Small intestine (tissue), 7 donors: ENCODE measurements at regions not wholly inside any gene's neighbourhood (a gene's known extent, or its start where the extent isn't known, plus 50 kb on each side); places are given as distances from the start of the nearest gene placed in this dataset.
"Not testable (repeated sequence)": the region's sequence is repeated elsewhere in the genome, so short reads cannot be mapped to it uniquely, and the experiment has no call there.

Experiments
- DNase-seq, 2 donors: peaks; one replicate each; pipeline versions ENCODE4 v3.0.0 to v3.0.0-alpha.2; 2013
- FAIRE-seq: peaks from 2 replicates; lab custom pipeline; 2012; peaks lifted over from hg19 to GRCh38; lab: Jason Lieb, UNC
- H3K27ac ChIP-seq, 3 donors: one replicate each; pipeline ENCODE4 v1.5.1; 2013; ENCODE audit warnings: low read length in 2 of 3, mild to moderate bottlenecking in 2 of 3, control low read depth in 1 of 3, inconsistent platforms in 1 of 3, low read depth in 1 of 3, moderate library complexity in 1 of 3
- H3K27me3 ChIP-seq, 3 donors: one replicate each; pipeline ENCODE4 v1.6.1; 2013; ENCODE audit warnings: low read length in 3 of 3, inconsistent platforms in 1 of 3; ENCODE audit not compliant: control insufficient read depth in 3 of 3, insufficient read depth in 3 of 3
- H3K36me3 ChIP-seq, 3 donors: one replicate each; pipeline ENCODE4 v1.6.1; 2013; ENCODE audit warnings: low read length in 3 of 3, inconsistent platforms in 1 of 3, low read depth in 1 of 3, mild to moderate bottlenecking in 1 of 3, moderate library complexity in 1 of 3; ENCODE audit not compliant: control insufficient read depth in 3 of 3, insufficient read depth in 2 of 3
- H3K4me1 ChIP-seq, 3 donors: one replicate each; pipeline ENCODE4 v1.6.1; 2013; ENCODE audit warnings: low read length in 2 of 3, inconsistent platforms in 1 of 3, low read depth in 1 of 3, mild to moderate bottlenecking in 1 of 3, moderate library complexity in 1 of 3; ENCODE audit not compliant: control insufficient read depth in 3 of 3, insufficient read depth in 2 of 3
- H3K4me3 ChIP-seq, 3 donors: one replicate each; pipeline ENCODE4 v1.5.1; 2013; ENCODE audit warnings: low read length in 3 of 3, control low read depth in 1 of 3, inconsistent platforms in 1 of 3, low read depth in 1 of 3, mild to moderate bottlenecking in 1 of 3, moderate library complexity in 1 of 3
- H3K9me3 ChIP-seq, 2 donors: one replicate each; pipeline ENCODE4 v1.6.1; 2013; ENCODE audit warnings: low read depth in 1 of 2, low read length in 1 of 2; ENCODE audit not compliant: control insufficient read depth in 2 of 2, insufficient read depth in 1 of 2
- WGBS, 3 donors: extraction: QIAGEN DNeasy Blood & Tissue Kit; methylation state at CpG; one replicate each; pipeline ENCODE4 v1.1.7; 2013; 5-methylcytosine and 5-hydroxymethylcytosine counted together
- donor health status: healthy with polysubstance abuse.
- donor health status: control.
- donor health status: control.
- donor health status: Bipolar disorder and iron deficiency.
- donor health status: healthy.

GRCh38 chr19:28611227-28611914 lies 601.6 kb downstream of the UQCRFS1 start:
- not testable (repeated sequence) for H3K36me3 ChIP-seq, H3K4me3 ChIP-seq, FAIRE-seq, DNase-seq, H3K27me3 ChIP-seq, H3K4me1 ChIP-seq, H3K27ac ChIP-seq
- WGBS, 3 donors: 82 to 84% (median 82%) methylated on average over 8 of the region's 8 CpGs
- peaks cover 0 to 43% of the 10 kb centered on the region in 2 donors for H3K9me3 ChIP-seq

- 83 to 87% (median 85%) methylated on average over 6 of the region's 6 CpGs for WGBS, 3 donors
- no peaks in the 10 kb centered on the region for H3K36me3 ChIP-seq
- H3K27ac ChIP-seq: no peak overlapping the region
- no peak overlapping the region for H3K4me3 ChIP-seq
- no peak for FAIRE-seq
- no peaks in the 10 kb centered on the region for H3K27me3 ChIP-seq
- DNase-seq: no peak
- H3K4me1 ChIP-seq: no peaks in the 10 kb centered on the region
- peaks cover 0 to 40% of the 10 kb centered on the region in 2 donors for H3K9me3 ChIP-seq
Measured at GRCh38 chr19:28610731-28611130, 602.2 kb downstream of the UQCRFS1 start.

- H3K27me3 ChIP-seq: no peaks in the 10 kb centered on the region
- DNase-seq: no peak
- H3K27ac ChIP-seq: no peak overlapping the region
- WGBS, 3 donors: 88 to 92% (median 91%) methylated on average over 5 of the region's 5 CpGs
- no peaks in the 10 kb centered on the region for H3K36me3 ChIP-seq
- no peak overlapping the region for H3K4me3 ChIP-seq
- FAIRE-seq: no peak
- H3K9me3 ChIP-seq: peaks cover 0 to 35% of the 10 kb centered on the region in 2 donors
- H3K4me1 ChIP-seq: no peaks in the 10 kb centered on the region
Measured at GRCh38 chr19:28609944-28610343, 603.0 kb downstream of the UQCRFS1 start.

- DNase-seq: no peak
- FAIRE-seq: no peak
- no peaks in the 10 kb centered on the region for H3K36me3 ChIP-seq
- peaks cover 0 to 29% of the 10 kb centered on the region in 2 donors for H3K9me3 ChIP-seq
- no peaks in the 10 kb centered on the region for H3K4me1 ChIP-seq
- 81 to 90% (median 90%) methylated on average over 8 of the region's 8 CpGs for WGBS, 3 donors
- no peaks in the 10 kb centered on the region for H3K27me3 ChIP-seq
- H3K4me3 ChIP-seq: no peak overlapping the region
- no peak overlapping the region for H3K27ac ChIP-seq
Measured at GRCh38 chr19:28609091-28609755, 603.7 kb downstream of the UQCRFS1 start.

- DNase-seq: no peak
- no peaks in the 10 kb centered on the region for H3K4me1 ChIP-seq
- WGBS, 3 donors: 89 to 93% (median 92%) methylated on average over 4 of the region's 4 CpGs
- H3K27ac ChIP-seq: no peak overlapping the region
- no peaks in the 10 kb centered on the region for H3K27me3 ChIP-seq
- no peak overlapping the region for H3K4me3 ChIP-seq
- peaks cover 0 to 20% of the 10 kb centered on the region in 2 donors for H3K9me3 ChIP-seq
- FAIRE-seq: no peak
- no peaks in the 10 kb centered on the region for H3K36me3 ChIP-seq
Measured at GRCh38 chr19:28608292-28608691, 604.7 kb downstream of the UQCRFS1 start.

- no peak for DNase-seq
- Histone ChIP-seq H3K36me3 (no peaks in the 10 kb centered on the region), H3K27me3 (no peaks in the 10 kb centered on the region), H3K9me3 (peaks cover 0 to 20% of the 10 kb centered on the region in 2 donors), H3K4me1 (no peaks in the 10 kb centered on the region), H3K4me3 (no peak overlapping the region), H3K27ac (no peak overlapping the region)
- 93 to 96% (median 94%) methylated on average over 14 of the region's 14 CpGs for WGBS, 3 donors
- no peak for FAIRE-seq
Measured at GRCh38 chr19:28607066-28607583, 605.8 kb downstream of the UQCRFS1 start.

- no peak overlapping the region for H3K4me3 ChIP-seq
- no peak for FAIRE-seq
- WGBS, 3 donors: 67 to 85% (median 68%) methylated on average over 14 of the region's 14 CpGs
Measured at GRCh38 chr19:28606269-28607032, 606.5 kb downstream of the UQCRFS1 start.

GRCh38 chr19:28605501-28606268 lies 607.3 kb downstream of the UQCRFS1 start:
- H3K27me3 ChIP-seq: no peaks in the 10 kb centered on the region
- DNase-seq: no peak
- no peak for FAIRE-seq
- no peaks in the 10 kb centered on the region for H3K4me1 ChIP-seq
- no peak overlapping the region for H3K27ac ChIP-seq
- peaks cover 0 to 20% of the 10 kb centered on the region in 2 donors for H3K9me3 ChIP-seq
- H3K4me3 ChIP-seq: no peak overlapping the region
- 81 to 85% (median 82%) methylated on average over 8 of the region's 8 CpGs for WGBS, 3 donors
- H3K36me3 ChIP-seq: no peaks in the 10 kb centered on the region

More at GRCh38 chr19:28606269-28607032, 606.5 kb downstream of the UQCRFS1 start:
- Histone ChIP-seq H3K9me3 (peaks cover 0 to 20% of the 10 kb centered on the region in 2 donors), H3K36me3 (no peaks in the 10 kb centered on the region), H3K4me1 (no peaks in the 10 kb centered on the region), H3K27me3 (no peaks in the 10 kb centered on the region), H3K27ac (no peak overlapping the region)
- no peak for DNase-seq
